TTC549 (cell line): ENCODE measurements at regions not wholly inside any gene's neighbourhood (a gene's known extent, or its start where the extent isn't known, plus 50 kb on each side); places are given as distances from the start of the nearest gene placed in this dataset.
"Not testable (repeated sequence)": the region's sequence is repeated elsewhere in the genome, so short reads cannot be mapped to it uniquely, and the experiment has no call there.

Experiments used
- FAIRE-seq: peaks from 2 replicates; lab custom pipeline; 2012; peaks lifted over from hg19 to GRCh38; lab: Jason Lieb, UNC

DNA sequence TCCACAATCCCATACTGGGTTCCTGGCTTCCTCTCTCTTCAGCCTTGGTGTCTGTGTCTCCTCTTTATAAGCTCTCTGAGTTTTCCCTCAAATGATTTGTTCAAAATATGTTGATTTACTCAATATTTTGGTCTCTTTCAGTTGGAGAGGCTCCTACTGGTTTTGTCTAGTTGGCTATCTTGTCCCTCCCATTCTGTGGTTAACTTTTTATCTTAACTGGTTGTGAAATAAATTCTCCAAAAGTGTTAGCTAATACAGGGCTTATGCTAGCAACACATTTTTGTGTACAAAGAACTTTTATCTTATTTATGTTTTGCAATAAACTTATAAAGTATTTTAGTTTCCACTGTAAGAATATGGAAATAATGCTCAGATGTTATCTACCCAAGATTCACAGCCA, 200.9 kb downstream of the AASDHPPT start:
- FAIRE-seq = no peak

DNA sequence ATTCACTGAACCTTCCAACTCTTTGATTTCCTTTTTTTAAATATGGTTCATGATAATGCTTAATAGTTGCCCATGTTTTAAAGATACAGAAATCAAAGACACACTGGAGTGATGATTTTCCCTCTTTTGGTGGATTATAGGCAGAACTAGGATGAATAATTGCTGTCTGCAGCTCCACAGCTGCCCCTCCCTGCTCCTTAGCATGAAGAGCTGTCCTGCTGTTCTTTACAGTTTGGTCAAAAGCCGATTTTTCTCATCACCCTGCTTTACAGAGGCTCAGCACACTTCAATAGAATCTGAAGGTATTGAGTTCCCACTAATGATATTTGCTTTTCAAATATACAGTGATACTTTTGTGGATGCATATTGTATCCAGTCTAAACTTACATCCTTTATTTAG, 202.6 kb downstream of the AASDHPPT start:
- FAIRE-seq = no peak

DNA sequence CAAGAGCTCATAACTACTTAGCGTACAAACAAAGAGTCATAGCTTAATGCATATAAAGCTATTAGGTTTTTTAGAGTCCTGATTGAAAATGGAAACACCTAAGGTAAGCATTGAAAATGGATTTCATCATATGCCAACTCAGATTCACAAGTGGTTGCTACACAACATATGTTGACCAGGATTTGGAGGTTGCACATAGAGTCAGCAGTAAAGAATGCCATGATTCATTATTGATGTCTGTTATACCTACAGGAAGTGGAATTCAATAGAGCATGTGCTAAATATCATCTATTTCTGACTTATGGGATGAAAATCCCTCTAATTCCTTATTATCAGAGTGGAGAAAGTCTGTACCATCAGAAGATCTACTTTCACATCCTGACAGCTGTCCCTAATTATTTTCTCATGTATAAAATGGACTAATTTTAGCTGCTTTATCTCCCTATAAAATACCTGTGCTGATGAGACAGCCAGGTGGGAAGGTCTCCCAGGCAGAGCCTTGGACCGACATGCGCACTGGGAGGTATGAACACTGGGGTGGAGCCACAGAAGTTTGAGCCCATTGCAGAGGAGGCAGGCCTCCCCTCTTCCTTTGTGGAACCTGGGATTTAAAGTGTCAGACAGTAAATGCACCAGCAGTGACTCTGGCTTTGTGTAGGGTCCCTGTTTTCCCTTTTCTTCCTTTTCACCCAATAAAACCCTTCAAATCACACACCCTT, 204.2 kb downstream of the AASDHPPT start:
- FAIRE-seq = no peak

DNA sequence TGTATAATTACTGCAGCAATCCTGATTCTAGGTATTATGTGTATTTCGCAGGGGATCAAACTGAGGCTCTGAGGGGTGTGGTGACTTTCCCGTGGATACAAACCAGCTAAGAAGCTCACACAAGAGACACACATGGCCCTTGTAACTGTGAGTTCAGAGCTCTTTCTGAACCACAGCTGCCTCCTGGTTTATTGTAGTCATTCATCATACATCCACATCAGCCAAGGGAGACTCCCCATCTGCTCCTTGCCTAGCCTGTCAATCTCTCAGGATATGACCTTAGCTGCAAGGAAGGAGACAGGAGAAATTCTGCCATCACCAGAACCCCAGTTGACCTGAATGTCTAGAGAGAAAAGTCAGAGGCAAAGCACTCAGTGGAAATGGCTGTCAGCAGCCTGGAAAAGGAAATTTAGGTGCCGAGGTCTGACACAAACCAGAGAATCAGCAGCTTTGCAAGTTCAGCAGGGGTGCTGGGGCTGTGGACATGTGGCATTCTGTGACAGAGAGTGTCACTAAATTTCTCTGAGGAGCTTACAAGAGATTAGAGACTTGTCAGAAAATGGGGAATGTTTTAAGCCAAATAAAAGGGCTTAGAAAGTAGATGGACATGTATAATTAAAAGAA, 209.5 kb downstream of the AASDHPPT start:
- no peak for FAIRE-seq

DNA sequence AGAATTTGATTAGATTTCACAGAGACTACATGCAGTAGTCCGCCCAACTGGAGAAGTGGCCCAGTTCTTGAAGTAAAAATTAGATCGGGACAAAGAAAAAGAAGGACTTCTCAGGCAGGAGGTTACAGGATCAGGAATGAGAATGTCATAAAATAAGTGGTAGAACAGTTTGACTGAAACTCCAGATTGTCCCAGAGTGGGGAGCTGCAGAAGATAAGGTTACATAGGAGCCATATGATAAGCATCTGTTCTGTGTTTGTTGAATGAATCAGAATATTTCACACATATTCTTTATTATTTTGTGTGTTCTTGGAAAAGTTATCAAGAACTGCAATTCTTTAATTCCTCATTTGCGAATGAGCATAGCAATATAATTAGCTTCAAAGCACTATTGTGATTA, 210.6 kb downstream of the AASDHPPT start:
- no peak for FAIRE-seq

DNA sequence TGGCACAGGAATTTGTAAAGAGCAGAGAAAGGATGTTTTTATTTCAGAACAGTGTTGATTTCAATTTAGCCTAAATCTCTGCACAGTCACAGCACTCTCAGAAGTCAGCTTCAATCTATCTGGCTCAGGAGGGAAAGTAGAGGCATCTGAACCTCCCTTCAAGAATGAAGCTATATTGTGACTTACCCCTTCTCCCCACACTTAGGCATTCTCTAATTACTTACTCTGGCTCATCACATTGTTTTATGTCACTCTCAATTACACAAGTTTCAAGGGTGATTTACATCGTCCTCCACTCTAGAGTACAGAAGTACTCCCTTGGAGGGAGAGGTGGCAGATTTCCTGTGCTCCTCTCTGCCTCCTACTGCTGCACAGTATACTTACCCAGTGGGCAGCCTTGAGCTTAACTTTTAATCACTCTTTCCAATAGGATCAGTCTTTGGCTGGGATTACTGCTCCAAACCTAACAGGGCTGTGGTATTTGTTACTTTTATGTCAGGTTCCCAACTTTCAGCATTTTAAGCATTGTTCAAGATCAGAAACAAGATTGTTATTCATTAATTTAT, 211.4 kb downstream of the AASDHPPT start:
- no peak for FAIRE-seq

DNA sequence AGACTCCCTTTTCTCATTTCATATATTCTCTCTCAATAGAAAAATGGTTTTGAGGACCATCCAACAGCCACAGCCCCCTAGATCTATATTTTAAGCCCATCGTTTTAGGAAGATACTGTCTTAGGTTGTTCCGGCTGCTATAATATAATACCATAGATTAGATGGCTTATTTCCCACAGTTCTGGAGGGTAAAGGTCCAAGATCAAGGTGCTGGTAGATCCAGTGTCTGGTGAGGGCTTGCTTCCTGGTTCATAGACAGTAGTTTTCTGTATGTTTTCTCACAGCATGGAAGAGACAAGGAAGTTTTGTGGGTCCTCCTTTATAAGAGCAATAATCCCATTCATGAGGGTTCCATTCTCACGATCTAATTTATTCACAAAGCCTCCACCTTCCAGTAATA, 215.1 kb downstream of the AASDHPPT start:
- no peak for FAIRE-seq

DNA sequence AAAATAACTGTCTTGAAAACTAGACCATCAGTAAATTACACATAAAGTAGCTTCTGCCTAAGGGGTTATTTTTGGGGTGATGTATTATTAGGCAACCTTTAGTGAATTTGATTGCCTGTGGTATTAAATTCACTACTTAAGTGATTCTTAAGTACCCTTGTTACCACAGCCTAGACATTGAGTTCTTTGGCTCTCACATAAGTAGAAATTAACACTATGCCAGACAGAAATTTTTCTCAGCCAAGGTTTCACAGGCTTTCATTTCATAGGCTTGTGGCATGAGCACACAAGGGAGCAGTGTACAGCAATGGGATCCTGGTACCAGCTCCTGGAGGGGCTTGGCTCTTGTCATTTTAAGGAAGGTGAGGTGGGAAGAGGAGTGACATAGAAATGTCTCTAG, 218.5 kb downstream of the AASDHPPT start:
- FAIRE-seq = no peak

DNA sequence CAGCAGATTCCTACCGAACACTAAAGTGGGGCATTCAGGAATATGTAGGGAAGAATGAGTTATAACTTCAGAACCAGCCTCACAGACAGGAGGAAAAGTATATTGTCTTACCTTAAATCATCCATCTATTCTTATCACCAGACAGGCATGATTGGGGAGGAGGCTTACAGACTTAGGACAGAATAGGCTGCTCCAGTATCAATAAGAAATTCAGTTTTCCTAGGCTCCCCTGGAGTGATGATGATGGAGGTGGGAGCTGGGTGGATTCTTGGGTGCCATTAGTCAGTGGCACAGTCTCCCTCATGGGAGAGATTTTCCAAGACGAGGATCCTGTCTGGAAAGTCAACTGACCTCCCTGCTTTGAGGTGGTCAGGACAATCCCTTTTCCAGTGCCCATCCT, 225.0 kb downstream of the AASDHPPT start:
- FAIRE-seq = no peak

DNA sequence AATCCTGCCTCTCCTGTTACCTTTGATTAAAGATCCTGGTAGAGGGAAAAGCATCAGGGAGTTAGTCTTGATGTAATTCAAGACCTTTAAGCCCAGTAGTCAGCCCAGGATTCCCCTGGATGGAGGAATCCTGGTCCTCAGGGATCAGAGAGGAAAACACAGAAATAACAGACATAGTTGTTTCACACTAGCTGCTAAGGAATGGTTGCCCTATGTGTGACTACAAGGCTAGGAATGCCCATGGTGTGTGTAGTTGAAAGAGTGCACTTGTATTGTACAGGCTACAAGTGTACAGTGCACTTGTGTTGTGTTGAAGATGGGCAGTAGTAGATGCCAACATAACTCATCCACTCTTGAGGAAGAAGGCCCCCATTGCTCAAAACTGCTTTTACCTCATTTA, 226.8 kb downstream of the AASDHPPT start:
- FAIRE-seq = no peak

DNA sequence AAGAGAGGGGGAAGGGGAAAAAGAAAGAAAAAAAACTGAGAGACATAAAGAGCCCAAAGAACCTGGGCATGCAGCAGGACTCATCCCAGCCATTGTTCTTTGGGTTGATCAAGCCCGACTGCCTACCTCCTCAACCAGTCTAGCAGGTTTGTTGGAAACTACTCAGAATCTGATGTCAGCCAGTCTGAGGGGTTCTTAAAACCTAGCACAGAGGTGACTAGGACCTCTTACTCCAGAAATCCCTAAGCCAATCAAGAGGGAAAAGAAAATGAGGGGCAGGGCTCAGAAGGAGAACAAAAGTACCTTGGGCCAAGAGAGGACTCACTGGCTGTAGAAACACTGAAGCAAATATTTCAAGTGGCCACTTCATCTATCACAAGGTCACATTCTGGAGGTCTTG, 228.0 kb downstream of the AASDHPPT start:
- no peak for FAIRE-seq

DNA sequence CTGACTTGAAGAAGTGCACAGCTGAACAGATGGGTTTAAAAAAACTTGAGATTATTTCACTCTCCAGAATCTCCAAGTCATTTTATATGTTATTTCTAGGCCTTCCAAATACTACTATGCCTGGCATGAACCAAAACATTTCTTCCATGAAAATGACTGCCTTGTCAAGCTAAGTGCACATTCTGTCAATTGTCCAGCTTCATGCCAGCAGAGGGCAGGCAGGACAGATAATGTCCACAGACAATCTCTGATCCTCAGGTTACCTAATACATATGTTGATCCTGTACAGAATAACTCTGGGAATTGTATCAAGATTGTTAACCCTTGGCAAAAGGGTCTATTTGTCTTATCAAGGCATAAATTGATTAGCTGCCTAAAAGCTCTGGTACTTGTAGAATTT, 229.5 kb downstream of the AASDHPPT start:
- FAIRE-seq = no peak

DNA sequence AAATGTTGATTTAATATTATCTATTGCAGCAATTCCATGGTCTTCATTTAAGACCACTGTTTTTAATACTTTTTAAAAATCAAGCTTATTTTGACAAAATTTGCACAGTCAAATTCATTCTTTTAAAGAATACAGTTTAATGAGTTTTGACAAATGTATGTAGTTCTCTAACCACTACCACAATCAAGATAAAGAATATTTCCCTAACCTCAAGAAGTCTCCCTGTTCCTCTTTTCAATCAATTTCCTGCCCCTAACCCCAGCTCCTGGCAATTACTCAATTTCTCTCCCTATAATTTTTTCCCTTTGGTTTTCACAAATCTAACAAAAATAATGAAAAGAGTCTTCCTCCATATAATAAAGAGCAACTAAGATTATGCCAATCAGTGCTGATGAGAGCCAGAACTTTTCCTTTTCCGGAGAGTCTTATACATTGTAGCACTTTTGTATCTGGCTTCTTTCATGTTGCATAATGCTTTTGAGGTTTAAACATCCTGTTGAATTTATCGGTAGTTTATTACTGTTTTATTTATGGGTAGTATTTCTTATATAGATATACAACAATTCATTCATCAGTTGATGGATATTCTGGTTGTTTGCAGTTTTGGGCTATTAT, 231.7 kb downstream of the AASDHPPT start:
- FAIRE-seq = no peak

DNA sequence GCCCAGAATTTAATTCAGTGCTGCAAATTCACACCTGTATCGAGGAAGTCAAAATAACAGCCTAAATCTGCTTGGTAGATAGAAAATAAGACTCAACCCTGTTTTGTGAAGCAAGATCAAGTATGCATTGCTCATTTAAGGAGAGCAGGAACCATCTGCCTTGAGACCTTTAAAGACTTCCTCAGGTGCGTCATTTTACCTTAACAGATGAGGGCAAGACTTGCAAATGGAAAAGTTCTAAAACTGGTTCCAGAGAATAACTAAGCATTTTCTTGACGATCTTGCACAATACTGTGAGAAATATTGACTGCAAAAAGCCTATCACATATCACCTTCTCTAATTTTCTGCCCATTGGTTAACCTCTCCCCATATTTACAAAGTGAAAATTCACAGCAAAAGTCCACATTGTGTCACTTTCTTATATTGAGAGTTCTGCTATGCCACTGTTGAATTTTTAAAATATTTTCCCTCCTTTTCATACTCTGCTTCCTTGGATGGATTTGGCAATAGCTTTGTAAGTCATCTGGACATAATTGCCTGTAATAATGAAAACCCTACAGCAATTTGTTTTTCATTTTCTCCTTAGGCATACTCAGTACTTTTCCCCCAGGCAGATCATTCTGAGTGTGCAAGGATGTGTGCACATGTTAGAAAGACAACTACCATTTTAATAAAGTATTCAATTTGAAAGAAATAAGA, 234.2 kb downstream of the AASDHPPT start:
- FAIRE-seq = no peak

DNA sequence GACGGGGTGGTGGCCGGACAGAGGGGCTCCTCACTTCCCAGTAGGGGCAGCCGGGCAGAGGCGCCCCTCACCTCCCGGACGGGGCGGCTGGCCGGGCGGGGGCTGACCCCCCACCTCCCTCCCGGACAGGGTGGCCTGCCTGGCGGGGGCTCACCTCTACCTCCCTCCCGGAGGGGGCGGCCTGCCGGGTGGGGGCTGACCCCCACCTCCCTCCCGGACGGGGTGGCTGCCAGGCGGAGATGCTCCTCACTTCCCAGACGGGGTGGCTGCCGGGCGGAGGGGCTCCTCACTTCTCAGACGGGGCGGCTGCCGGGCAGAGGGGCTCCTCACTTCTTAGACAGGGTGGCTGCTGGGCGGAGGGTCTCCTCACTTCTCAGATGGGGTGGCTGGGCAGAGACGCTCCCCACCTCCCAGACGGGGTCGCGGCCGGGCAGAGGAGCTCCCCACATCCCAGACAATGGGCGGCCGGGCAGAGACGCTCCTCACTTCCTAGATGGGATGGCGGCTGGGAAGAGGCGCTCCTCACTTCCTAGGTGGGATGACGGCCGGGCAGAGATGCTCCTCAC, 239.8 kb downstream of the AASDHPPT start:
- not testable (repeated sequence) for FAIRE-seq

DNA sequence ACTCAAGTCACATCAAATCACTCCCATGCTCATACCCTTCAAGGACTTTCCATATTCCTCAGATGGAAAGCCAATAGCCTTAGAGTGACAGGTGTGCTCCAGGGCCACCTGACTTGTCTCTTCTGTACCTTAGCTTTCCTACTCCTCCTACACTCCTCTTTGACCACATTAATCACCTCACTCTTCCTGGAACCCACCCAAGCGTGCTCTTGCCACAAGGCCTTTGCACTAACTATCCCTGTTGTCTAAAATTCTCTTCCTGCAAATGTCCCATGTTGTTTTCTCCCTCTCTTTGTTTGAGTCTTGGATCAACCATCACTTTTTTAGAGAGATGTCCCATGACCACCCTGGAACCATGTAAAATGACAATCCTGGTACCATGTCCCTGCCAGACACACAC, 244.1 kb downstream of the AASDHPPT start:
- FAIRE-seq = no peak

DNA sequence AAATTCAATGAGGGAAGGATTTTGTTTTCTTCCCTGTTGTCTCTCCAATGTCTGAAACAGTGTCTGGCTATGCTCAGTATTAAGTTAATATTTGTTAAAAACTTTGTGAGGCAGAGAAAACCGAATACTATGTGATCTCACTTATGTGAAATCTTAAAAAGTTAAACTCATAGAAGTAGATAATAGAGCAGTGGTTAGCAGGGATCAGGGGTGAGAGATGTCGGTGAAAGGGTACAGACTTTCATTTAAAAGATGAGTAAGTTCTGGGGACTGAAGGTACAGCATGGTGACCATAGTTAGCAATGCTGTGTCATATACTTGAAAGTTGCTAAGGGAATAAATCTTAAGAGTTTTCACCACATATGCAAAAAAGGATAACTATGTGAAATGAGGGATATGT, 244.6 kb downstream of the AASDHPPT start:
- no peak for FAIRE-seq

DNA sequence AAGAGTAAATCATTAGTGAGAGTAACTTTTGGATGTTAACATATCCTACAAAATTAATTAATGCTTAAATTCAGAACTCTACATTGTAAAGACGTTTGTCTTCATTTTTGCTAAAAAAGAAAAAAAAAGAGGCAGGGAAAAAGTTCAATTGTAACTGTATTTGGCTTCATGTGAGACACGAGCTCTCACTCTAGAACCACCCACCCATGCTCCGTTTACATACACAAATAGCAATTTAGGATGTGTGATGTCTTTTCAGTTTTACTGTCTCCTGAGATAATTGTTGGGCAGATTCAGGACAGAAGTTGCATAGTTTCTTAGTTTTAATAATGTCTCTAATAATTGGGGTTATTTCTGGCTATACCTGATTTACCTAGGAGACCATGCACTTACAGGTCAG, 248.6 kb downstream of the AASDHPPT start:
- no peak for FAIRE-seq

DNA sequence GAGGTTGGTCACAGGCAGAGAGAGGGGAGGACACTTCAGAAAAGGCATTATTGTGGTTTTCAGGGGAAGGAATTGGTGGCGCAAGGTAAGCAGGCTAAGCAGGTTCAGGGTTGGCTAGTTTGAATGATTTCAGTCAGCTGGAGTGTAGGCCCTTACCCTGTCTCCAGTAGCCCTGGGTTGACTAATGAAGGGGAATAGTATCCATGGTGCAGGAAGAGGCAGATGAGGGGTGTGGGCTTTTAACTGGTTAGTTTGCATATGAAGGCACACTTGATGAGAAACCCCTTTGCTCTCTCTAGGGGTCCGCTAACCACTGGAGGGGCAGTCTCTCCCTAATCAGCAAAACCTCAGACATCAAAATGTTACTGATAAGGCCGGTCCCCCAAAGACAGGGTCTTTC, 249.7 kb downstream of the AASDHPPT start:
- no peak for FAIRE-seq

DNA sequence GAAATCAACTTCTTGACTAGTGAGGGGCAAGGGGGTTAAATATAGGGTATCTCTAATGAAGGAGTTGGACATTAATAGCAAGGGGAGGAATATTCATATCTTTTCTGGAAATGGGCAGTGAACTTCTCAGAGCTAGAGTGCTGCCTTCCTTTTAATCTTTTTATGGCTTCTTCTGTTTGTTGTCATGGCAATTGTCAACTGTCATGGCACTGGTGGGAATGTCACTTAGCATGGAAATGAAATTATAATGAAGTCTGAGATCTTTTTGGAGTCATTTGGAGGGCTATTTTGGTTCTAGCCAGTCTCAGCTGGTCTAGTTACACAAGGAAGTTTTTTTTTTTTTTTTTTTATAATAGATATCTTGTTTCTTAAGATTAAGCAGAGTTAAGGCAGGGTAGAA, 250.2 kb downstream of the AASDHPPT start:
- no peak for FAIRE-seq

DNA sequence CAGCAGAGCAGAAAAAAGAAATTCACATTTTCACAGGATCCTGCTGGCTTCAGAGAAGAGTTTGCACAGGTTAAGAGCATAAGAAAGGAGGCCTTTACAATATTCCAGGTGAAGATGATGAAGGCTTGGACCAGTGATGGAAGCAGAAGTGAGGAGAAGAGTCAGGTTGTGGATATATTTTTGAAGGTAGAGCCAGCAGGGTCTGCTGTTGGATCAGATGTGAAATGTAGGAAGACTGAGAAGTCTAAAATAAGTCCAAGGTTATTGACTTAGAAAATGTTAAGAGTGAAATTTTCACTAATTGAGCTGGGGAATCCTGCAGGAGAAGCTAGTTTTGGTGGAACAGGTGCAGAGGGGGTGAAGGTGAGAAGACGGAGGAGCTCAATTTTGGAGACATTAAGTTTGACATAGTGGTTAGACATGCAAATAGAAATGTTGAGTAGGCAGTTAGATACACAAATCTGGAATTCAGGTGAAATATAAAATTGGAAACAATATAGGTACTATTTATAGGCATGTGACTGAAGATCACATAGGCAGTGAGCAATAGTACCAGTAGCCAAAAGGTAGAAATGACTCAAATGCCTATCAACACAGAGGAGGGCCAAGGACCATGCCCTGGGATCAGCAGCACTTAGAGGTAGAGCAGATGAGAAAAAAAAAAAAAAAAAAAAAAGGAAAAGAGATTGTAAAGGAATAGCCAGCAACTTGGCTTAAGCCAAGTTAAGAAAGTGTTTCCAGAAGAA, 252.0 kb downstream of the AASDHPPT start:
- FAIRE-seq = no peak

DNA sequence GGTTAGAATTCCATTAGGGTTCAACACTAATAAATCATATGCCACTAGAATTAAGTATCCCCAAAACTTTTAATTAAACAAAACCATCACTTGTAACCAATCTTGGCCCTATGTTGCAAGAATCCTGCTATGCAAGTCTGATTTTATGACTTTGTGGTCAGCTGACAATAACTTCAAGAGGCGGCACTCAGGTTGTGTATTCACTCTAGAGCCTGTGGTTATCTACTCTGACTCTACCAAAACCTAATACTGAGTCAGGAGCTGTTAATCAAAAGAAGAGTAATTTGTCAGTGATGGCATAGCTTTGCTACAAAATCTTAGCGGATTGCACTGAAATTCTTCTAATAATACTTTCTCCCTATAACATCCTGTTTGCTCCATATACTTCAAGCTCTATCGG, 253.7 kb downstream of the AASDHPPT start:
- no peak for FAIRE-seq
